ENCODE measurements at regions not wholly inside any gene's neighbourhood (a gene's known extent, or its start where the extent isn't known, plus 50 kb on each side); places are given as distances from the start of the nearest gene placed in this dataset.

DNA sequence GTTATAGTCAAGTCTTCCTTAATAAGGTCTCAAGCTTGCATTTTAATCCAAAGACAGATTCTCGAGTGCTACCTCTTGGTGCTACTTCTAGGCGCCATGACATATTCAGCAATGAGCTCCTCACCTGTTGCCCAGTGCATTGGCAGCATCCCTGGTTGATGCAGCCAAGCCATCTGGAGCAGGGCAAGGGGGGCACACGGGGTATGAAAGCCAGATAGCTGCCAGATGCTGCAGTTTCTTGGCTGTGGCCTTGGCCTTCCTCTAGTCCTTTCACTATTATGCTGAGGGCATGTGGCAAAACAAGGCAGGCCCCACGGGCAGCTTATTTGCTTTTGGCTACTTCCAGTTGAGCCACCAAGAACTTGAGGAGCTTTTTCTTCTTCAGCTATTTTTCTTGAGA, 168.6 kb upstream of the PGRMC2 start:
- Histone ChIP-seq H3K27me3 (ENCODE audit: low read depth) (no peaks in the 10 kb centered on the region), H3K4me1 (peaks cover 28% of the 10 kb centered on the region), H3K9me3 (replicated peaks) (no peaks in the 10 kb centered on the region), H3K36me3 (no peaks in the 10 kb centered on the region), H3K4me3 (no peak overlapping the region), H3K27ac (replicated peaks) (no peak overlapping the region)
- DNase-seq = no peak
- TF ChIP-seq, protein P1, sequence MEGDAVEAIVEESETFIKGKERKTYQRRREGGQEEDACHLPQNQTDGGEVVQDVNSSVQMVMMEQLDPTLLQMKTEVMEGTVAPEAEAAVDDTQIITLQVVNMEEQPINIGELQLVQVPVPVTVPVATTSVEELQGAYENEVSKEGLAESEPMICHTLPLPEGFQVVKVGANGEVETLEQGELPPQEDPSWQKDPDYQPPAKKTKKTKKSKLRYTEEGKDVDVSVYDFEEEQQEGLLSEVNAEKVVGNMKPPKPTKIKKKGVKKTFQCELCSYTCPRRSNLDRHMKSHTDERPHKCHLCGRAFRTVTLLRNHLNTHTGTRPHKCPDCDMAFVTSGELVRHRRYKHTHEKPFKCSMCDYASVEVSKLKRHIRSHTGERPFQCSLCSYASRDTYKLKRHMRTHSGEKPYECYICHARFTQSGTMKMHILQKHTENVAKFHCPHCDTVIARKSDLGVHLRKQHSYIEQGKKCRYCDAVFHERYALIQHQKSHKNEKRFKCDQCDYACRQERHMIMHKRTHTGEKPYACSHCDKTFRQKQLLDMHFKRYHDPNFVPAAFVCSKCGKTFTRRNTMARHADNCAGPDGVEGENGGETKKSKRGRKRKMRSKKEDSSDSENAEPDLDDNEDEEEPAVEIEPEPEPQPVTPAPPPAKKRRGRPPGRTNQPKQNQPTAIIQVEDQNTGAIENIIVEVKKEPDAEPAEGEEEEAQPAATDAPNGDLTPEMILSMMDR (IDR thresholded peaks at IDR 0.05; ENCODE audit: borderline replicate concordance) = no peak
- intact Hi-C loops (cut with micrococcal nuclease) = no loop called here

DNA sequence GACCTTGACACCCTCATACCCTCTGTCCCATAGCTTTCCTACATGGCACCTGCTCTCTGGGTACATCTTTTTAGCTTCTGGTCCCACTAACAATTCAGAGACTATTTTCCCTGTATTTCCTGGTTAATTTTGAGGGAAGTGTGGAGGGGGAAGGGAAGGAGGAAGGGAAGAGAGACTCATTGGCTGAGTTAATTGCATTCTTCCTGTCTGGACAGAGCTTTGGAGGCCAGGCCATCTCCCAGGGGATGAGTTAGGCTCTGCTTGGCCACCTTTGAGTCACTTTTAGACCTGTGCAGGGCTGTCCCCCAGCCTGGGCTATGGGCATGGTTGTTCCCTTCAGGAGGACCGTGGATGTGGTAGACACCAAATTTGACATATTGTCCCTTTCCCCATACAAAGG, 167.9 kb upstream of the PGRMC2 start:
- Histone ChIP-seq H3K27ac (replicated peaks) (no peak overlapping the region), H3K36me3 (no peaks in the 10 kb centered on the region), H3K4me3 (no peak overlapping the region), H3K9me3 (replicated peaks) (no peaks in the 10 kb centered on the region), H3K27me3 (ENCODE audit: low read depth) (no peaks in the 10 kb centered on the region), H3K4me1 (peaks cover 28% of the 10 kb centered on the region)
- no peak for DNase-seq
- intact Hi-C loops (cut with micrococcal nuclease) = no loop called here
- TF ChIP-seq, protein P1 (IDR thresholded peaks at IDR 0.05; ENCODE audit: borderline replicate concordance) = no peak

DNA sequence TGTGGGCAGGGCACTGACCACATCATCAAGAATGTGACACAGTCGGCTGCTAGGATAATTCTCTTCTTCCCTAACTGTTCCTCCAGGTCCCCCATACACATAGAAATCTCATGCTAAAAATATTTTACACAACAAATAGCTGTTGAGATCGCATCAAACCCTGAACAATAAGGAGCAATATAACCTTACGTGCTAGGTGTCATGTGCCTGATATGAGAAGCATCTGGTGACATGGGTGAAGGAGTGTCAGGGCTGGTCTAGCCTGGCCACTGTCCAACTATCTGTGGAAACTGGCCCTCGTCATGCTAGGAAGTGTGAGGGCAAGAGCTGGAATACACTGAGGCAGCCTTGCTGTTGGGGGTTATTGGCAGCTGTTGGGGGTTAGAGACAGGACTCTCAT, 167.3 kb upstream of the PGRMC2 start:
- Histone ChIP-seq H3K4me3 (no peak overlapping the region), H3K4me1 (peaks cover 28% of the 10 kb centered on the region), H3K27ac (replicated peaks) (no peak overlapping the region), H3K27me3 (ENCODE audit: low read depth) (no peaks in the 10 kb centered on the region), H3K36me3 (no peaks in the 10 kb centered on the region), H3K9me3 (replicated peaks) (no peaks in the 10 kb centered on the region)
- no peak for DNase-seq
- intact Hi-C loops (cut with micrococcal nuclease) = no loop called here
- TF ChIP-seq, protein P1 (IDR thresholded peaks at IDR 0.05; ENCODE audit: borderline replicate concordance) = no peak

DNA sequence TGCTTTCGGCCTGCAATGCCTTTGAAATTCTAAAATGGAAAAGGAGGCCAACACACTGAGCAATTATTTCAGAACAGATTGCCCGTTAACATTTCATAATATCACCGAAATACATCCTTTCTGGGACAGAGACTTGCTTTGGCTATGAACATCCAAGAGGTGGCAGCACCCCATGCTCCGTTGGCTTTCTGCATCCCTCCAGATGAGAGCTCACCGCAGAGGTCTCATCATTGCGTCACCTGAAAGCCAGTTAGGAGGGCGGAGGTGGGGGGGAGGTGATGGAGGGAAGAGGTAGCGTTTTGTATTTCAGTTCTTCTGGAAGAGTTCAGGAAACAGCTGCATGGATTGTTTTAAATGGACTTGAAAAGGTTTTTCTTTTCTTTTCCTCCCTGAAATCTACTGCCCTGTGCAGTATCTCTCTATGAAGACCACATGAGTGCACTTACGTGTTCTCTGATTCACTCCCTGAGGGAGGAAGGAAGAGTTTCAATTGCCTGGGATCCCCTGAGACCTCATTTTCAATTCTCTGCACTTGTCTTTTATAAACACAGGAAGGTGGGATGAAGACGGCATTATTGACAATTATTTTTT, 166.8 kb upstream of the PGRMC2 start:
- H3K4me3 ChIP-seq = no peak overlapping the region
- H3K27ac ChIP-seq (replicated peaks) = no peak overlapping the region
- intact Hi-C loops (cut with micrococcal nuclease) = no loop called here
- H3K4me1 ChIP-seq = peaks cover 28% of the 10 kb centered on the region
- TF ChIP-seq, protein P1 (IDR thresholded peaks at IDR 0.05; ENCODE audit: borderline replicate concordance) = peak; percentile 87
- no peaks in the 10 kb centered on the region for H3K27me3 ChIP-seq (ENCODE audit: low read depth)
- DNase-seq = peak; percentile 76
- H3K9me3 ChIP-seq (replicated peaks) = no peaks in the 10 kb centered on the region
- no peaks in the 10 kb centered on the region for H3K36me3 ChIP-seq

DNA sequence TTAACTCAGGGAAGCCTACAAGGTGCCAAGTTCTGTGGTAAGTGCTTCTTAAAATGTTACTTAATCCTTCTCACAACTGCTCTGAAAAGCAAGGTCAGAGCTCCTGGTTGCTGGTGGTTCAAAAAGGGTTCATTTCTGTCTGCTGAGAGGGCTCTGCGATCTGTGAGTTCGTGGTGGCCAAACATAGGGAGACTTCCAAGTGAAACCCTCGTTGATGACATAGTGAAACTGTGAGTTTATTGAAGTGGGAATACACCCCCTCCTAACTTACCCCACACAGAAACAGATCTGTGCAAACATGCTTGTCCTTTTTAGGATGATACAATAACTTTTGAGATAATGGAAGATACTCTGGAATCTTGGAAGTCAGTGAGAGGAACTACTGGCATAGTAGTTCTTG, 164.8 kb upstream of the PGRMC2 start:
- Histone ChIP-seq H3K4me3 (no peak overlapping the region), H3K27me3 (ENCODE audit: low read depth) (no peaks in the 10 kb centered on the region), H3K36me3 (no peaks in the 10 kb centered on the region), H3K4me1 (peaks cover 26% of the 10 kb centered on the region), H3K9me3 (replicated peaks) (no peaks in the 10 kb centered on the region), H3K27ac (replicated peaks) (no peak overlapping the region)
- DNase-seq = no peak
- intact Hi-C loops (cut with micrococcal nuclease) = no loop called here
- TF ChIP-seq, protein P1 (IDR thresholded peaks at IDR 0.05; ENCODE audit: borderline replicate concordance) = no peak

Measured in left ventricle myocardium inferior (tissue), 1 donor.